GM23338 (cell line): ENCODE measurements at regions not wholly inside any gene's neighbourhood (a gene's known extent, or its start where the extent isn't known, plus 50 kb on each side); places are given as distances from the start of the nearest gene placed in this dataset.

Experiments
- ATAC-seq: fragments of 200-7000 bp; cut with Tn5 transposase; 3 replicates; pipeline ENCODE4 v1.9.1; 2020
- DNase-seq: peaks from one replicate; pipeline ENCODE4 v3.0.0-alpha.2; 2015; ENCODE audit warnings: low spot score
- H2AFZ ChIP-seq: fragments of 200-600 bp; sonication (generic); 2 replicates; pipeline ENCODE4 v1.8.0; 2016; ENCODE audit warnings: antibody characterized with exemption, mild to moderate bottlenecking, moderate library complexity
- H3F3A ChIP-seq: fragments of 200-600 bp; sonication (generic); replicated peaks from 2 replicates; pipeline ENCODE4 v1.8.0; 2017; ENCODE audit warnings: antibody characterized with exemption, mixed run types, low read depth
- H3K27ac ChIP-seq: fragments of 200-600 bp; sonication (generic); 2 replicates; pipeline ENCODE4 v1.6.1; 2016; ENCODE audit warnings: low read depth
- H3K27me3 ChIP-seq: fragments of 200-600 bp; sonication (generic); 2 replicates; pipeline ENCODE4 v1.8.0; 2016; ENCODE audit warnings: mild to moderate bottlenecking, mixed run types, moderate library complexity; ENCODE audit not compliant: insufficient read depth
- H3K36me3 ChIP-seq: fragments of 200-600 bp; sonication (generic); 2 replicates; pipeline ENCODE4 v1.8.0; 2016; ENCODE audit warnings: mild to moderate bottlenecking; ENCODE audit not compliant: insufficient read depth
- H3K4me1 ChIP-seq: fragments of 200-600 bp; sonication (generic); 2 replicates; pipeline ENCODE4 v1.8.0; 2016; ENCODE audit warnings: mild to moderate bottlenecking, moderate library complexity; ENCODE audit not compliant: insufficient read depth
- H3K4me2 ChIP-seq: fragments of 200-600 bp; sonication (generic); 2 replicates; pipeline ENCODE4 v1.7.1; 2017; ENCODE audit warnings: mixed run types
- H3K4me3 ChIP-seq: fragments of 200-600 bp; sonication (generic); 2 replicates; pipeline ENCODE4 v1.6.1; 2016; ENCODE audit warnings: mixed run types
- H3K79me2 ChIP-seq: fragments of 200-600 bp; sonication (generic); replicated peaks from 2 replicates; pipeline ENCODE4 v1.8.0; 2017; ENCODE audit warnings: mild to moderate bottlenecking; ENCODE audit not compliant: insufficient read depth
- H3K9me2 ChIP-seq: fragments of 200-600 bp; sonication (generic); 2 replicates; pipeline ENCODE4 v1.8.0; 2017; ENCODE audit not compliant: insufficient read depth
- H4K20me1 ChIP-seq: fragments of 200-600 bp; sonication (generic); replicated peaks from 2 replicates; pipeline ENCODE4 v1.8.0; 2017; ENCODE audit warnings: mild to moderate bottlenecking; ENCODE audit not compliant: insufficient read depth
- H3K27ac Mint-ChIP-seq: 2 replicates; pipeline ENCODE4 v1.8.0; 2020; ENCODE audit warnings: inconsistent platforms, mild to moderate bottlenecking, moderate library complexity, mixed read lengths
- H3K27me3 Mint-ChIP-seq: 3 replicates; pipeline ENCODE4 v1.8.0; 2022; ENCODE audit warnings: low read depth, mild to moderate bottlenecking, moderate library complexity, mixed read lengths, inconsistent platforms; ENCODE audit not compliant: insufficient read depth, poor library complexity
- H3K36me3 Mint-ChIP-seq: 3 replicates; pipeline ENCODE4 v1.8.0; 2021; ENCODE audit warnings: low read depth, mild to moderate bottlenecking, inconsistent platforms, moderate library complexity, mixed read lengths
- H3K4me1 Mint-ChIP-seq: 3 replicates; pipeline ENCODE4 v1.8.0; 2020; ENCODE audit warnings: mild to moderate bottlenecking, inconsistent platforms, mixed read lengths
- H3K4me3 Mint-ChIP-seq: 3 replicates; pipeline ENCODE4 v1.8.0; 2021; ENCODE audit warnings: moderate library complexity, mild to moderate bottlenecking, inconsistent platforms, mixed read lengths
- H3K9me3 Mint-ChIP-seq: 3 replicates; pipeline ENCODE4 v1.8.0; 2020; ENCODE audit warnings: moderate library complexity, mild to moderate bottlenecking, inconsistent platforms, mixed read lengths
- CREB1 ChIP-seq: fragments of 250-450 bp; sonication (Bioruptor Pico); IDR thresholded peaks from 2 replicates; pipeline ENCODE4 v1.5.0; 2020; ENCODE audit warnings: low read depth, mild to moderate bottlenecking, moderate library complexity
- CTCF ChIP-seq, 2 experiments: fragments of 200-600 bp in 1 of 2; sonication (generic) in 1 of 2; conservative IDR thresholded peaks; 2 replicates each; pipeline versions ENCODE4 v1.5.1 to v1.6.1; 2016 to 2017; ENCODE audit warnings: antibody characterized with exemption in 2 of 2, low read depth in 2 of 2, mild to moderate bottlenecking in 2 of 2, moderate library complexity in 1 of 2
- ETS1 ChIP-seq: IDR thresholded peaks from 2 replicates; pipeline ENCODE4 v1.6.1; 2016; ENCODE audit warnings: antibody characterized with exemption
- EZH2 ChIP-seq: fragments of 200-600 bp; sonication (generic); IDR thresholded peaks from one replicate; pipeline ENCODE4 v1.8.0; 2017; ENCODE audit warnings: antibody characterized with exemption, mild to moderate bottlenecking, low read depth; ENCODE audit not compliant: unreplicated experiment
- EZH2phosphoT487 ChIP-seq: fragments of 200-600 bp; sonication (generic); IDR thresholded peaks from one replicate; pipeline ENCODE4 v1.8.1; 2018; ENCODE audit warnings: antibody characterized with exemption; ENCODE audit not compliant: unreplicated experiment
- JUNB ChIP-seq: IDR thresholded peaks from one replicate; pipeline ENCODE4 v1.6.1; 2016; ENCODE audit warnings: antibody characterized with exemption; ENCODE audit not compliant: unreplicated experiment
- NANOG ChIP-seq: IDR thresholded peaks from 2 replicates; pipeline ENCODE4 v1.6.1; 2016; ENCODE audit warnings: antibody characterized with exemption, borderline replicate concordance
- POLR2AphosphoS5 ChIP-seq: IDR thresholded peaks from 2 replicates; pipeline ENCODE4 v1.6.1; 2016; ENCODE audit warnings: antibody characterized with exemption, low read depth
- REST ChIP-seq: IDR thresholded peaks from one replicate; pipeline ENCODE4 v1.6.1; 2018; ENCODE audit warnings: antibody characterized with exemption; ENCODE audit not compliant: unreplicated experiment
- STAT1 ChIP-seq: IDR thresholded peaks from one replicate; pipeline ENCODE4 v1.6.1; 2016; ENCODE audit warnings: antibody characterized with exemption; ENCODE audit not compliant: unreplicated experiment
- ZNF114 ChIP-seq: fragments of 250-450 bp; sonication (Bioruptor Pico); IDR thresholded peaks from 2 replicates; pipeline ENCODE4 v1.5.0; 2020; ENCODE audit warnings: mild to moderate bottlenecking, moderate library complexity
- ZNF331 ChIP-seq: fragments of 250-450 bp; sonication (Bioruptor Pico); IDR thresholded peaks from 2 replicates; pipeline ENCODE4 v1.5.0; 2020; ENCODE audit warnings: low read depth, mild to moderate bottlenecking, moderate library complexity
- ZNF462 ChIP-seq: fragments of 250-450 bp; sonication (Bioruptor Pico); IDR thresholded peaks from 2 replicates; pipeline ENCODE4 v1.5.0; 2020; ENCODE audit warnings: mild to moderate bottlenecking, moderate library complexity

- Histone ChIP-seq H3K4me1 (peaks cover 12% of the 10 kb centered on the region), H2AFZ (no peak overlapping the region), H3F3A (no peaks in the 10 kb centered on the region), H3K4me2 (no peak overlapping the region), H3K79me2 (no peaks in the 10 kb centered on the region), H3K9me2 (no peaks in the 10 kb centered on the region), H3K27ac (no peak overlapping the region), H4K20me1 (no peaks in the 10 kb centered on the region), H3K36me3 (no peaks in the 10 kb centered on the region), H3K4me3 (no peak overlapping the region), H3K27me3 (no peaks in the 10 kb centered on the region)
- H3K27ac Mint-ChIP-seq: no peak overlapping the region
- DNase-seq (no peak), ATAC-seq (no peak)
- H3K4me1 Mint-ChIP-seq: peaks cover 16% of the 10 kb centered on the region
- H3K36me3 Mint-ChIP-seq: peaks cover under 1% of the 10 kb centered on the region; the same call in 1 of the 3 replicates
- H3K27me3 Mint-ChIP-seq: no peaks in the 10 kb centered on the region
- TF ChIP-seq STAT1 (no peak), ETS1 (no peak), REST (no peak), ZNF331 (CRISPR knock-in tag) (no peak), EZH2phosphoT487 (no peak), NANOG (no peak), CTCF (conservative IDR thresholded peaks at IDR 0.05; ENCODE audit: low read depth in 2 of 2) (no peak), POLR2AphosphoS5 (no peak), ZNF462 (CRISPR knock-in tag) (no peak), CREB1 (CRISPR knock-in tag) (no peak), ZNF114 (no peak), EZH2 (no peak), JUNB (no peak)
- no peak overlapping the region for H3K4me3 Mint-ChIP-seq
- H3K9me3 Mint-ChIP-seq: no peaks in the 10 kb centered on the region; the same call in 2 of the 3 replicates
These were observed 1166.3 kb upstream of the CITED2 start for GRCh38 chr6:140540743-140541142.
